HEK293 (cell line): ENCODE measurements at regions not wholly inside any gene's neighbourhood (a gene's known extent, or its start where the extent isn't known, plus 50 kb on each side); places are given as distances from the start of the nearest gene placed in this dataset.

Source experiments
- CTCF ChIA-PET: fragments of 350-600 bp; formaldehyde crosslinking; extraction: SDS; loops from one replicate; lab custom pipeline; 2021; ENCODE audit warnings: antibody characterized with exemption; lab: Yijun Ruan, JAX
- POLR2A ChIA-PET: fragments of 300-600 bp; formaldehyde crosslinking; extraction: SDS; loops from one replicate; lab custom pipeline; 2020; ENCODE audit warnings: antibody characterized with exemption, inconsistent platforms; lab: Yijun Ruan, JAX
- H3K27ac ChIP-seq: fragments of 200-500 bp; sonication (Bioruptor generic); 2 replicates; pipeline ENCODE4 v1.5.1; 2014; ENCODE audit warnings: low read depth, low read length, control low read depth, inconsistent platforms; ENCODE audit errors: extremely low read depth
- H3K36me3 ChIP-seq, 2 experiments: fragments of 200-500 bp in 1 of 2; sonication (Bioruptor generic) in 1 of 2; 1 replicate in 1 of 2; 2 replicates in 1 of 2; pipeline ENCODE4 v1.5.1; 2014 to 2017; ENCODE audit warnings: inconsistent platforms in 2 of 2, low read length in 2 of 2; ENCODE audit not compliant: control insufficient read depth in 2 of 2, insufficient read depth in 1 of 2
- H3K4me1 ChIP-seq: fragments of 200-500 bp; sonication (Bioruptor generic); 2 replicates; pipeline ENCODE4 v1.5.1; 2014; ENCODE audit warnings: mild to moderate bottlenecking, low read length, inconsistent platforms; ENCODE audit not compliant: control insufficient read depth, insufficient read depth
- H3K4me3 ChIP-seq: 2 replicates; pipeline ENCODE4 v1.5.1; 2011; ENCODE audit warnings: low read depth, mild to moderate bottlenecking, control low read depth, low read length, moderate library complexity
- H3K9me3 ChIP-seq: fragments of 200-500 bp; sonication (Bioruptor generic); 2 replicates; pipeline ENCODE4 v1.5.1; 2014; ENCODE audit warnings: low read depth, low read length, inconsistent platforms; ENCODE audit not compliant: control insufficient read depth, insufficient read depth
- GLIS1 ChIP-seq: fragments of 450-650 bp; formaldehyde crosslinking; IDR thresholded peaks from 2 replicates; pipeline ENCODE4 v1.5.1; 2016; ENCODE audit warnings: missing biosample characterization, missing genetic modification characterization
- HOXD13 ChIP-seq: sonication (generic); formaldehyde crosslinking; IDR thresholded peaks from 2 replicates; pipeline ENCODE4 v1.8.0; 2022; ENCODE audit warnings: missing genetic modification reagents, borderline replicate concordance
- PRDM2 ChIP-seq: fragments of 450-650 bp; formaldehyde crosslinking; IDR thresholded peaks from 2 replicates; pipeline ENCODE4 v1.5.1; 2016; ENCODE audit warnings: missing biosample characterization, missing genetic modification characterization, borderline replicate concordance
- RBAK ChIP-seq: fragments of 450-650 bp; formaldehyde crosslinking; IDR thresholded peaks from 2 replicates; pipeline ENCODE4 v1.5.1; 2016; ENCODE audit warnings: missing biosample characterization, missing genetic modification characterization
- REPIN1 ChIP-seq: fragments of 450-650 bp; formaldehyde crosslinking; IDR thresholded peaks from 2 replicates; pipeline ENCODE4 v1.5.1; 2017; ENCODE audit warnings: missing biosample characterization, missing genetic modification characterization, low read depth
- SP2 ChIP-seq: fragments of 450-650 bp; formaldehyde crosslinking; IDR thresholded peaks from 2 replicates; pipeline ENCODE4 v1.5.1; 2016; ENCODE audit warnings: missing biosample characterization, missing genetic modification characterization
- ZBTB20 ChIP-seq: fragments of 450-650 bp; formaldehyde crosslinking; IDR thresholded peaks from 2 replicates; pipeline ENCODE4 v1.5.1; 2016; ENCODE audit warnings: missing biosample characterization, missing genetic modification characterization
- ZBTB6 ChIP-seq: fragments of 450-650 bp; formaldehyde crosslinking; IDR thresholded peaks from 2 replicates; pipeline ENCODE4 v1.5.1; 2017; ENCODE audit warnings: missing biosample characterization, missing genetic modification characterization
- ZBTB8A ChIP-seq: fragments of 450-650 bp; formaldehyde crosslinking; IDR thresholded peaks from 2 replicates; pipeline ENCODE4 v1.5.1; 2016; ENCODE audit warnings: missing biosample characterization, missing genetic modification characterization
- ZFP37 ChIP-seq: fragments of 450-650 bp; formaldehyde crosslinking; IDR thresholded peaks from 2 replicates; pipeline ENCODE4 v1.5.1; 2016; ENCODE audit warnings: missing biosample characterization, missing genetic modification characterization
- ZNF140 ChIP-seq: fragments of 450-650 bp; formaldehyde crosslinking; IDR thresholded peaks from 2 replicates; pipeline ENCODE4 v1.5.1; 2016; ENCODE audit warnings: missing biosample characterization, missing genetic modification characterization
- ZNF174 ChIP-seq: fragments of 450-650 bp; formaldehyde crosslinking; IDR thresholded peaks from 2 replicates; pipeline ENCODE4 v1.5.0; 2017; ENCODE audit warnings: missing biosample characterization, mild to moderate bottlenecking, missing genetic modification characterization
- ZNF2 ChIP-seq: fragments of 450-650 bp; formaldehyde crosslinking; IDR thresholded peaks from 2 replicates; pipeline ENCODE4 v1.5.1; 2016; ENCODE audit warnings: missing biosample characterization, missing genetic modification characterization
- ZNF214 ChIP-seq: fragments of 450-650 bp; formaldehyde crosslinking; IDR thresholded peaks from 2 replicates; pipeline ENCODE4 v1.5.1; 2017; ENCODE audit warnings: missing biosample characterization, mild to moderate bottlenecking, missing genetic modification characterization, borderline replicate concordance
- ZNF48 ChIP-seq: fragments of 450-650 bp; formaldehyde crosslinking; IDR thresholded peaks from 2 replicates; pipeline ENCODE4 v1.5.1; 2016; ENCODE audit warnings: missing biosample characterization, missing genetic modification characterization
- ZNF571 ChIP-seq: fragments of 450-650 bp; formaldehyde crosslinking; IDR thresholded peaks from 2 replicates; pipeline ENCODE4 v1.5.0; 2017; ENCODE audit warnings: missing biosample characterization, missing genetic modification characterization
- ZNF76 ChIP-seq: fragments of 450-650 bp; formaldehyde crosslinking; IDR thresholded peaks from 2 replicates; pipeline ENCODE4; 2016; ENCODE audit warnings: low read depth, missing biosample characterization, missing genetic modification characterization, borderline replicate concordance
- ZNF777 ChIP-seq: fragments of 450-650 bp; formaldehyde crosslinking; IDR thresholded peaks from 2 replicates; pipeline ENCODE4 v1.5.1; 2017; ENCODE audit warnings: missing biosample characterization, missing genetic modification characterization, borderline replicate concordance
- ZSCAN23 ChIP-seq: fragments of 450-650 bp; formaldehyde crosslinking; IDR thresholded peaks from 2 replicates; pipeline ENCODE4 v1.5.1; 2016; ENCODE audit warnings: missing biosample characterization, missing genetic modification characterization
- TF ChIP-seq, protein P1 (sequence below): fragments of 450-650 bp; formaldehyde crosslinking; IDR thresholded peaks from 2 replicates; pipeline ENCODE4 v1.5.1; 2016; ENCODE audit warnings: missing biosample characterization, missing genetic modification characterization
- TF ChIP-seq, protein P2 (sequence below): fragments of 450-650 bp; formaldehyde crosslinking; IDR thresholded peaks from 2 replicates; pipeline ENCODE4 v1.5.1; 2016; ENCODE audit warnings: missing biosample characterization, missing genetic modification characterization

DNA sequence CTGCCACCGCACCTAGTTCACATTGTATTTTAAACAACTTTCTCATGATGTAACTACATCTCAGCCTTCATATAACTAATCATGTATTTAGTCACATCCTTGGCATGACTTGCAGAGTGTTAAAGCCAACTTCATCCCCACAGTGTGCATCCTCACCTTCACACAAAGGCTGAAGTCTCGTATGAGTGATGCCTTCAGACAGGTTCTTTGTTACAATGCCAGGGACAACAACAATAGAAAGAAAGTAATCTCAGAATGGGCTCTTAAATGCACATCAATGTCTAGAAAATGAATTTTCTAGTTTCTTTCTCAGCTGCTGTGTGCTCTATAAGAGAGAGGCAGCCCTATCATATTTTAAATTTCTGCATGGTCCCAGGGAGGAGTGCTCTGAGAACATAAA lies 221.3 kb downstream of the DIO2 start (continued):
- TF ChIP-seq ZNF48 (tag by site-specific recombination), result no peak
- TF ChIP-seq, protein P1, sequence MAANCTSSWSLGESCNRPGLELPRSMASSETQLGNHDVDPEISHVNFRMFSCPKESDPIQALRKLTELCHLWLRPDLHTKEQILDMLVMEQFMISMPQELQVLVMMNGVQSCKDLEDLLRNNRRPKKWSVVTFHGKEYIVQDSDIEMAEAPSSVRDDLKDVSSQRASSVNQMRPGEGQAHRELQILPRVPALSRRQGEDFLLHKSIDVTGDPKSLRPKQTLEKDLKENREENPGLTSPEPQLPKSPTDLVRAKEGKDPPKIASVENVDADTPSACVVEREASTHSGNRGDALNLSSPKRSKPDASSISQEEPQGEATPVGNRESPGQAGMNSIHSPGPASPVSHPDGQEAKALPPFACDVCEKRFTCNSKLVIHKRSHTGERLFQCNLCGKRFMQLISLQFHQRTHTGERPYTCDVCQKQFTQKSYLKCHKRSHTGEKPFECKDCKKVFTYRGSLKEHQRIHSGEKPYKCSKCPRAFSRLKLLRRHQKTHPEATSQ, result no peak

DNA sequence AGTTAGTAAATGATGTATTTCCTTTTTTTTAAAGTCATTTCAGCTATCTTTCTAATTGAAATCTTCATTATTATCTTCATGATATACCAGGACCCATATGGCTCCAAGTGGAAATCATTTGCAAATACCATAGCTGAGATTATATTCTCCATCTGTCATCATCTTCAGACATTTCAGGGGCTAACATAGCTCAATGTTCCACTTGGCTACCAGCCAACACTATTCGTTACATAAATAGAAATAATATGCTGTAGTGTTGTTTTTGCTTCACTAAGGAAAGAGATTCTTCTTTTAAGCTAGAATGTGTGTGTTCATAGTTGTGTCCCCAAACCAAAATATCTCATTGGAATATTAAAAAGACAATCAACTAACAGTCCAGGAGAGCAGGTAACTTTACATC lies 225.1 kb downstream of the DIO2 start:
- ChIA-PET CTCF (no interaction called here), POLR2A (no interaction called here)

More for the DNA sequence above, 225.1 kb downstream of the DIO2 start:
- Histone ChIP-seq H3K9me3 (no peaks in the 10 kb centered on the region), H3K4me3 (no peak overlapping the region), H3K4me1 (no peaks in the 10 kb centered on the region), H3K27ac (no peak overlapping the region), H3K36me3 (no peaks in the 10 kb centered on the region)
- TF ChIP-seq ZFP37, result no peak
- no peak for TF ChIP-seq ZNF571
- no peak for TF ChIP-seq RBAK (tag by site-specific recombination)
- no peak for TF ChIP-seq PRDM2
- no peak for TF ChIP-seq REPIN1 (tag by site-specific recombination)
- TF ChIP-seq ZSCAN23, result no peak
- TF ChIP-seq ZNF2 (tag by site-specific recombination), result no peak
- no peak for TF ChIP-seq ZNF174 (tag by site-specific recombination)
- no peak for TF ChIP-seq ZBTB8A
- no peak for TF ChIP-seq ZNF214 (tag by site-specific recombination)
- TF ChIP-seq ZBTB6 (tag by site-specific recombination), result no peak
- no peak for TF ChIP-seq HOXD13 (CRISPR knock-in tag)
- no peak for TF ChIP-seq ZNF76
- no peak for TF ChIP-seq GLIS1 (tag by site-specific recombination)
- TF ChIP-seq ZNF777, result no peak
- TF ChIP-seq ZNF140, result no peak
- TF ChIP-seq, protein P2, sequence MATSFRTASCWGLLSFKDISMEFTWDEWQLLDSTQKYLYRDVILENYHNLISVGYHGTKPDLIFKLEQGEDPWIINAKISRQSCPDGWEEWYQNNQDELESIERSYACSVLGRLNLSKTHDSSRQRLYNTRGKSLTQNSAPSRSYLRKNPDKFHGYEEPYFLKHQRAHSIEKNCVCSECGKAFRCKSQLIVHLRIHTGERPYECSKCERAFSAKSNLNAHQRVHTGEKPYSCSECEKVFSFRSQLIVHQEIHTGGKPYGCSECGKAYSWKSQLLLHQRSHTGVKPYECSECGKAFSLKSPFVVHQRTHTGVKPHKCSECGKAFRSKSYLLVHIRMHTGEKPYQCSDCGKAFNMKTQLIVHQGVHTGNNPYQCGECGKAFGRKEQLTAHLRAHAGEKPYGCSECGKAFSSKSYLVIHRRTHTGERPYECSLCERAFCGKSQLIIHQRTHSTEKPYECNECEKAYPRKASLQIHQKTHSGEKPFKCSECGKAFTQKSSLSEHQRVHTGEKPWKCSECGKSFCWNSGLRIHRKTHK (tag by site-specific recombination), result no peak
- no peak for TF ChIP-seq ZBTB20 (tag by site-specific recombination)
- TF ChIP-seq SP2 (tag by site-specific recombination), result no peak
